ENCODE measurements at regions not wholly inside any gene's neighbourhood (a gene's known extent, or its start where the extent isn't known, plus 50 kb on each side); places are given as distances from the start of the nearest gene placed in this dataset.

- TF ChIP-seq, protein P1, sequence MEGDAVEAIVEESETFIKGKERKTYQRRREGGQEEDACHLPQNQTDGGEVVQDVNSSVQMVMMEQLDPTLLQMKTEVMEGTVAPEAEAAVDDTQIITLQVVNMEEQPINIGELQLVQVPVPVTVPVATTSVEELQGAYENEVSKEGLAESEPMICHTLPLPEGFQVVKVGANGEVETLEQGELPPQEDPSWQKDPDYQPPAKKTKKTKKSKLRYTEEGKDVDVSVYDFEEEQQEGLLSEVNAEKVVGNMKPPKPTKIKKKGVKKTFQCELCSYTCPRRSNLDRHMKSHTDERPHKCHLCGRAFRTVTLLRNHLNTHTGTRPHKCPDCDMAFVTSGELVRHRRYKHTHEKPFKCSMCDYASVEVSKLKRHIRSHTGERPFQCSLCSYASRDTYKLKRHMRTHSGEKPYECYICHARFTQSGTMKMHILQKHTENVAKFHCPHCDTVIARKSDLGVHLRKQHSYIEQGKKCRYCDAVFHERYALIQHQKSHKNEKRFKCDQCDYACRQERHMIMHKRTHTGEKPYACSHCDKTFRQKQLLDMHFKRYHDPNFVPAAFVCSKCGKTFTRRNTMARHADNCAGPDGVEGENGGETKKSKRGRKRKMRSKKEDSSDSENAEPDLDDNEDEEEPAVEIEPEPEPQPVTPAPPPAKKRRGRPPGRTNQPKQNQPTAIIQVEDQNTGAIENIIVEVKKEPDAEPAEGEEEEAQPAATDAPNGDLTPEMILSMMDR (IDR thresholded peaks at IDR 0.05; ENCODE audit: low read depth, low read length) = no peak
- no peak for TF ChIP-seq EZH2phosphoT487 (IDR thresholded peaks at IDR 0.05; ENCODE audit: low read depth)
Observed at GRCh38 chr4:38204339-38205035, 244.3 kb downstream of the PTTG2 start.
